Parathyroid adenoma (tissue), 2 donors: ENCODE measurements at regions not wholly inside any gene's neighbourhood (a gene's known extent, or its start where the extent isn't known, plus 50 kb on each side); places are given as distances from the start of the nearest gene placed in this dataset.

Source experiments
- H2AFZ ChIP-seq: fragments of 300-600 bp; sonication (generic); one replicate; pipeline ENCODE4 v1.7.0; 2017; ENCODE audit warnings: antibody characterized with exemption, mild to moderate bottlenecking
- H3K27ac ChIP-seq: fragments of 300-600 bp; sonication (generic); one replicate; pipeline ENCODE4 v1.7.0; 2017
- H3K27me3 ChIP-seq: fragments of 300-600 bp; sonication (generic); one replicate; pipeline ENCODE4 v1.7.0; 2017; ENCODE audit warnings: low read length; ENCODE audit not compliant: control insufficient read depth, insufficient read depth
- H3K36me3 ChIP-seq: fragments of 300-600 bp; sonication (generic); one replicate; pipeline ENCODE4 v1.7.0; 2017; ENCODE audit warnings: low read length; ENCODE audit not compliant: control insufficient read depth, insufficient read depth
- H3K4me1 ChIP-seq: fragments of 300-600 bp; sonication (generic); one replicate; pipeline ENCODE4 v1.7.0; 2017; ENCODE audit warnings: control low read depth
- H3K4me2 ChIP-seq: fragments of 300-600 bp; sonication (generic); one replicate; pipeline ENCODE4 v1.7.0; 2017; ENCODE audit warnings: low read length
- H3K4me3 ChIP-seq: fragments of 300-600 bp; sonication (generic); one replicate; pipeline ENCODE4 v1.7.0; 2017; ENCODE audit warnings: low read depth, low read length
- H3K79me2 ChIP-seq: fragments of 300-600 bp; sonication (generic); one replicate; pipeline ENCODE4 v1.7.0; 2017; ENCODE audit warnings: control low read depth
- H3K9ac ChIP-seq: fragments of 300-600 bp; sonication (generic); one replicate; pipeline ENCODE4 v1.7.0; 2017; ENCODE audit warnings: mild to moderate bottlenecking
- H3K9me3 ChIP-seq: fragments of 300-600 bp; sonication (generic); one replicate; pipeline ENCODE4 v1.7.0; 2017; ENCODE audit warnings: low read length; ENCODE audit not compliant: control insufficient read depth
- TF ChIP-seq, protein P1 (sequence below): fragments of 300-600 bp; sonication (generic); IDR thresholded peaks from one replicate; pipeline ENCODE4 v1.7.0; 2017; ENCODE audit warnings: antibody characterized with exemption, mild to moderate bottlenecking
- donor health status: primary hyperparathyroidism.

DNA sequence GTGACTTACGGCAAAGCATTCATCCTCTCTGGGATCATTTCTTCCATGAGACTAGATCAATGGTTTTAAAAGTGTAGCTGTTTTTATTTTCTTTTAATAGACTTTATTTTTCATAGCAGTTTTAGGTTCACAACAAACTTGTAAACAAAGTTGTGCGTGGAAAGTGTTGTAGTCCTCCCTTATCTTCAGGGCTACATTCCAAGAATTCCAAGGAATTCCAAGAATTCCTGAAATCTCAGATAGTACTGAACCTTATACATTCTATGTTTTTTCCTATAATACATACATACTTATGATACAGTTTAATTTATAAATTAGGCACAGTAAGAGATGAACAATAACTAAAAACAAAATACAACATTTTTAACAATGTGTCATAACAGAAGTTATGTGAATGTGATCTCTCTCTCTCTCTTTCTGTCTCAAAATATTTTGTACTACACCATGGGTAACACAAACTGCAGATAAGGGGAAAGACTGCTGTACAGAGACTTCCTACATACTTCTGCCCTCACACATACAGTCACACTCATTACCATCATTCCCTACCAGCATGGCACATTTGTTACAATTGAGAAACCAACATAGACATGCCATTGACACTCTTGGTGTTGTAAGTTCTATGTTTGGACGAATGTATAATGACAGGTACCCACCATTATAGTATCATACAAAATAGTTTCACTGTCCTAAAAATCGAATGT is 1933.2 kb upstream of the WWC1 start:
- H3K4me2 ChIP-seq = no peak overlapping the region
- H3K79me2 ChIP-seq = no peaks in the 10 kb centered on the region
- H3K27ac ChIP-seq = no peak overlapping the region
- H3K4me1 ChIP-seq = no peaks in the 10 kb centered on the region
- TF ChIP-seq, protein P1, sequence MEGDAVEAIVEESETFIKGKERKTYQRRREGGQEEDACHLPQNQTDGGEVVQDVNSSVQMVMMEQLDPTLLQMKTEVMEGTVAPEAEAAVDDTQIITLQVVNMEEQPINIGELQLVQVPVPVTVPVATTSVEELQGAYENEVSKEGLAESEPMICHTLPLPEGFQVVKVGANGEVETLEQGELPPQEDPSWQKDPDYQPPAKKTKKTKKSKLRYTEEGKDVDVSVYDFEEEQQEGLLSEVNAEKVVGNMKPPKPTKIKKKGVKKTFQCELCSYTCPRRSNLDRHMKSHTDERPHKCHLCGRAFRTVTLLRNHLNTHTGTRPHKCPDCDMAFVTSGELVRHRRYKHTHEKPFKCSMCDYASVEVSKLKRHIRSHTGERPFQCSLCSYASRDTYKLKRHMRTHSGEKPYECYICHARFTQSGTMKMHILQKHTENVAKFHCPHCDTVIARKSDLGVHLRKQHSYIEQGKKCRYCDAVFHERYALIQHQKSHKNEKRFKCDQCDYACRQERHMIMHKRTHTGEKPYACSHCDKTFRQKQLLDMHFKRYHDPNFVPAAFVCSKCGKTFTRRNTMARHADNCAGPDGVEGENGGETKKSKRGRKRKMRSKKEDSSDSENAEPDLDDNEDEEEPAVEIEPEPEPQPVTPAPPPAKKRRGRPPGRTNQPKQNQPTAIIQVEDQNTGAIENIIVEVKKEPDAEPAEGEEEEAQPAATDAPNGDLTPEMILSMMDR = no peak
- no peaks in the 10 kb centered on the region for H3K36me3 ChIP-seq
- no peak overlapping the region for H3K9ac ChIP-seq
- no peaks in the 10 kb centered on the region for H3K9me3 ChIP-seq
- H2AFZ ChIP-seq = no peak overlapping the region
- no peaks in the 10 kb centered on the region for H3K27me3 ChIP-seq
- no peak overlapping the region for H3K4me3 ChIP-seq

DNA sequence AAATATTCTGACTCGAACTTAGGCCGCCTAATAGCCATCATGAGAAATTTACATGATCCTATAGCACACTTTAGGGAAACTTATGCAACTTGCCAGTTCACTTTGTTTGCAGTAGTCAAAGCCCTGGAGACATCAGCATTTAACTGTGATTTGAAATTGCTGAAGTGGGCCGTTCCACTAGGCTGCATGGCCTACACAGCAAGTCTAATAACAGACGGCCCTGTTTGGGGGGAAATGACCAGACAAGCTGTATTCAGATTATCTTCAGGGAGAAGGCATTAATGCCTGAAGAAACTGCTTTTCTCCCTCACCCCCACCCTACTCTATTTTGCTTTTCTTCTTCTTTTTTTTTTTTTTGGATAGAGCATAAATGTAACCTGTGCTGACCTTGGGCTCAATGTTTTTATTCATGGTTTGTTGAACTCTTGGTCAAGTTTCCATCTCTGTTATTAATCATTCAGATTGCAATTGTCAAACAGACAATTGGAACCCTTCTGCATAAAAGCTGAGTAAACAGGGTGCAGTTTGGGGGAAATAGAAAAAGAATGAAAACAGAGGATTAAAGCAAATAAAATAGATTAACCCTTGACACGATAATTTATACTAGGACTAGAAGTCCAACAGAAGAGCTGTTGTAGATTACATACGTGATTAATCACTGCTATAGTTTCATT is 1928.2 kb upstream of the WWC1 start:
- Histone ChIP-seq H3K4me3 (no peak overlapping the region), H2AFZ (no peak overlapping the region), H3K9me3 (no peaks in the 10 kb centered on the region), H3K36me3 (no peaks in the 10 kb centered on the region), H3K4me1 (no peaks in the 10 kb centered on the region), H3K4me2 (no peak overlapping the region), H3K27me3 (no peaks in the 10 kb centered on the region), H3K27ac (no peak overlapping the region), H3K79me2 (no peaks in the 10 kb centered on the region), H3K9ac (no peak overlapping the region)
- TF ChIP-seq, protein P1 = no peak

DNA sequence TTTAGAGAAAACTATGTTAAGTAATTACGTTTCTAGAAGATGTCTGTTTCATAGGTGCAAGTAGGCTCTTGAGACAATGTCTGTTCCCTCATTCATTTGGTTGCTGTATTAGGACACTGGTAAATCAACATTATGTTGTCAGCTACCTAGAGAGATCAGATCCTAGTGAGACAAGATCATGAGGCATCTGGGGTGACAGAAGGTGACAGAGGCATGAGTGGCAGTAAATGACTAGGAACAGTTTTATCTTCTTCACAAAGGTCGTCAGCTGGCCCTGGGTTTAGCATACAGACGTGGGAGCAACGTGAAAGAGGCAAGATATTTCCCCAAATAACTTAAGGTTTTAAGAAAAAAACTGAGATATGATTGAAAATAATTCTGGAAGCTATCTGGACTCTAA is 1926.3 kb upstream of the WWC1 start:
- TF ChIP-seq, protein P1 = no peak
- H3K36me3 ChIP-seq = no peaks in the 10 kb centered on the region
- H3K79me2 ChIP-seq = no peaks in the 10 kb centered on the region

DNA sequence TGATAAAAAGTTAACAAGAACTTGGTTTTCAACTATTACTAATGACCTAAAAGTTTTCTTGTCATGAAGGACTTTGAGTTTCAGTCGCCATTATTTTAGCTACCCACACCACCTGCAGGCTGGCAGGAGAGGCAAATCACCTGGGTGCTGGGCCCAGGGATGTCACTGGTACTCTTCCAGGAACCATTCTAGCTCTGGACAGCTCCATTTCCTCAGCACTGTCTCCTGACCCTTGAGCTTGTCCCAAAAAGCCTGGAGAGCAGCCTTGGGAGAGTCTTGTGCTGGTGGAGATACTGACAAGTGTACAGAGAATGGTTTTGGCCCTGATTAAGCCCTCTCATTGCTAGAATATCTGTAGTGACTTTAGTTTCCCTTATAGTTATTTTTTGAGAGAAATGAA is 1924.1 kb upstream of the WWC1 start:
- no peaks in the 10 kb centered on the region for H3K27me3 ChIP-seq
- H3K27ac ChIP-seq = no peak overlapping the region
- no peaks in the 10 kb centered on the region for H3K9me3 ChIP-seq
- H3K36me3 ChIP-seq = no peaks in the 10 kb centered on the region
- H3K79me2 ChIP-seq = no peaks in the 10 kb centered on the region
- H3K4me1 ChIP-seq = no peaks in the 10 kb centered on the region
- no peak overlapping the region for H3K4me3 ChIP-seq
- H3K9ac ChIP-seq = no peak overlapping the region
- H3K4me2 ChIP-seq = no peak overlapping the region
- TF ChIP-seq, protein P1 = no peak
- H2AFZ ChIP-seq = no peak overlapping the region

More for the DNA sequence above, 1926.3 kb upstream of the WWC1 start:
- no peak overlapping the region for H2AFZ ChIP-seq
- no peaks in the 10 kb centered on the region for H3K9me3 ChIP-seq
- H3K27me3 ChIP-seq = no peaks in the 10 kb centered on the region
- H3K4me1 ChIP-seq = no peaks in the 10 kb centered on the region
- H3K9ac ChIP-seq = no peak overlapping the region
- no peak overlapping the region for H3K4me3 ChIP-seq
- no peak overlapping the region for H3K27ac ChIP-seq
- H3K4me2 ChIP-seq = no peak overlapping the region

DNA sequence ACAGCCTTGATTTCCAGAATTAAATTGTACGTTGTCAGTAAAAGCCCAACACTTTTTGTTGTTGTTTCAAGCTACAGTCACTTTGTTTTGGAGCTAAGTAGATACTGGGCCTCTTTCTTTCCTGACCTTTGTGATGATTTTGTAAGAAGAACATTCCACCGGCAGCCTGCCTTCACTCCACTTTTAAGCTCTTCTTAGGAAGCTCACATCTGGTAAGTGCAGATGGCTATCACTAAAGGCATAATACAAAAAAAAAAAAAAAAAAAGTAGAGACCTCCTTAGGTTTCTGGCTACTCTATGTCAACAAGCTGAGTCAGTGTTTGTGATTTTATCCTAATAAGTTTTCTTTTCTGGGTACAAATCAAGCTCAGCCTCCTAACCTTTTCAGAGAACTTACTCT is 1922.1 kb upstream of the WWC1 start:
- TF ChIP-seq, protein P1 = no peak
- no peaks in the 10 kb centered on the region for H3K9me3 ChIP-seq
- no peak overlapping the region for H3K27ac ChIP-seq
- H3K4me2 ChIP-seq = no peak overlapping the region
- H3K36me3 ChIP-seq = no peaks in the 10 kb centered on the region
- H3K4me1 ChIP-seq = no peaks in the 10 kb centered on the region
- no peaks in the 10 kb centered on the region for H3K27me3 ChIP-seq
- H3K9ac ChIP-seq = no peak overlapping the region
- H2AFZ ChIP-seq = no peak overlapping the region
- no peak overlapping the region for H3K4me3 ChIP-seq
- no peaks in the 10 kb centered on the region for H3K79me2 ChIP-seq
